ENCODE measurements at regions not wholly inside any gene's neighbourhood (a gene's known extent, or its start where the extent isn't known, plus 50 kb on each side); places are given as distances from the start of the nearest gene placed in this dataset.

- TF ChIP-seq REST (IDR thresholded peaks at IDR 0.05; ENCODE audit: low read depth), result no peak
- TF ChIP-seq FOXM1 (IDR thresholded peaks at IDR 0.05; ENCODE audit: borderline replicate concordance, low read depth), result no peak
- TF ChIP-seq USF1 (IDR thresholded peaks at IDR 0.05), result no peak
Observed at GRCh38 chr13:72505376-72505775, 222.1 kb downstream of the MZT1 start.

- TF ChIP-seq REST (IDR thresholded peaks at IDR 0.05; ENCODE audit: low read depth) (no peak), FOXM1 (IDR thresholded peaks at IDR 0.05; ENCODE audit: borderline replicate concordance, low read depth) (no peak), RAD21 (IDR thresholded peaks at IDR 0.05; ENCODE audit: low read depth) (no peak), EP300 (IDR thresholded peaks at IDR 0.05; ENCODE audit: borderline replicate concordance) (no peak), TAF1 (IDR thresholded peaks at IDR 0.05; ENCODE audit: low read depth) (no peak), YY1 (IDR thresholded peaks at IDR 0.05; ENCODE audit: low read depth) (no peak)
Observed at GRCh38 chr13:72504131-72504841, 223.1 kb downstream of the MZT1 start.

GRCh38 chr13:72500851-72501250, 226.6 kb downstream of the MZT1 start:
- TF ChIP-seq REST (IDR thresholded peaks at IDR 0.05; ENCODE audit: low read depth), result no peak

GRCh38 chr13:72495681-72496080, 231.7 kb downstream of the MZT1 start:
- TF ChIP-seq USF1 (IDR thresholded peaks at IDR 0.05) (no peak), EGR1 (IDR thresholded peaks at IDR 0.05) (no peak), CEBPB (IDR thresholded peaks at IDR 0.05) (no peak), RAD21 (IDR thresholded peaks at IDR 0.05; ENCODE audit: low read depth) (no peak), TAF1 (IDR thresholded peaks at IDR 0.05; ENCODE audit: low read depth) (no peak), FOXM1 (IDR thresholded peaks at IDR 0.05; ENCODE audit: borderline replicate concordance, low read depth) (no peak), CREB1 (IDR thresholded peaks at IDR 0.05; ENCODE audit: low read depth) (no peak), EP300 (IDR thresholded peaks at IDR 0.05; ENCODE audit: borderline replicate concordance) (no peak)

GRCh38 chr13:72489751-72490150, 237.7 kb downstream of the MZT1 start:
- TF ChIP-seq CREB1 (IDR thresholded peaks at IDR 0.05; ENCODE audit: low read depth) (no peak), REST (IDR thresholded peaks at IDR 0.05; ENCODE audit: low read depth) (no peak), TEAD4 (IDR thresholded peaks at IDR 0.05) (no peak), EP300 (IDR thresholded peaks at IDR 0.05; ENCODE audit: borderline replicate concordance) (no peak), TCF12 (IDR thresholded peaks at IDR 0.05; ENCODE audit: low read depth) (no peak), FOXM1 (IDR thresholded peaks at IDR 0.05; ENCODE audit: borderline replicate concordance, low read depth) (no peak)
